IPS DF 6.9 (cell line): ENCODE measurements at regions not wholly inside any gene's neighbourhood (a gene's known extent, or its start where the extent isn't known, plus 50 kb on each side); places are given as distances from the start of the nearest gene placed in this dataset.

Source experiments
- DNase-seq: peaks from one replicate; pipeline ENCODE4 v3.0.0-alpha.2; 2013; ENCODE audit warnings: low read depth, low spot score
- H3K27ac ChIP-seq: one replicate; pipeline ENCODE4 v1.5.1; 2013; ENCODE audit warnings: low read length, control low read depth
- H3K27me3 ChIP-seq: 2 replicates; pipeline ENCODE4 v1.6.1; 2013; ENCODE audit warnings: mild to moderate bottlenecking, low read length; ENCODE audit not compliant: control insufficient read depth, insufficient read depth
- H3K36me3 ChIP-seq: 2 replicates; pipeline ENCODE4 v1.6.1; 2013; ENCODE audit warnings: low read length; ENCODE audit not compliant: control insufficient read depth, insufficient read depth
- H3K4me1 ChIP-seq: 2 replicates; pipeline ENCODE4 v1.6.1; 2013; ENCODE audit warnings: low read length; ENCODE audit not compliant: control insufficient read depth, insufficient read depth
- H3K4me3 ChIP-seq: 2 replicates; pipeline ENCODE4 v1.5.1; 2013; ENCODE audit warnings: mild to moderate bottlenecking, low read length
- H3K9me3 ChIP-seq: 2 replicates; pipeline ENCODE4 v1.6.1; 2013; ENCODE audit warnings: low read length, inconsistent platforms; ENCODE audit not compliant: control insufficient read depth, insufficient read depth
- WGBS: extraction: QIAGEN DNeasy Blood & Tissue Kit; methylation state at CpG from one replicate; pipeline ENCODE4 v1.1.7; 2013; ENCODE audit warnings: mixed read lengths, missing lambda C conversion rate; ENCODE audit not compliant: insufficient read length, insufficient coverage; 5-methylcytosine and 5-hydroxymethylcytosine counted together

DNA sequence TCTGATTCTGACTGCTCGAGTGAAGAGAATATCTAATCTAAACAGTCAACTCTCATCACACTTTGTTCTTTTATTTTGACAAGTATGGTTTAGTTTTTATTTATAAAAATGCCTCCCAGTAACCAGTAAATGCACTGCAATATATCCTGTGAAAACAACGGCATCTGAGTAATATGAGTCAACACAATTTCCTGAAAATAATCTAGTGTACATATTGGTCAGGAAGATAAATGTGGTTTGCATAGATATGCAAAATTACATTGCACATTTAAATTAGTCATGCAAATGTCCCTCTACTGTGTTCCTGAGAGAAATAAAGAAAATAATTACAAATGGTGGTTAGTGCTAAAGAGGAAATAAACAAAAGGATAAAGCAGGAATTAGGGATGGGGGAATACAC is 1190.7 kb upstream of the SEL1L start:
- H3K27me3 ChIP-seq, result no peaks in the 10 kb centered on the region
- DNase-seq, result no peak
- H3K4me3 ChIP-seq, result no peak overlapping the region
- H3K27ac ChIP-seq, result no peak overlapping the region
- no peaks in the 10 kb centered on the region for H3K4me1 ChIP-seq
- WGBS, result no CpG with 5 or more reads among the region's 2 CpGs
- no peaks in the 10 kb centered on the region for H3K9me3 ChIP-seq
- no peaks in the 10 kb centered on the region for H3K36me3 ChIP-seq

GRCh38 chr14:82725213-82725612 is 1191.6 kb upstream of the SEL1L start:
- DNase-seq, result no peak
- H3K27me3 ChIP-seq, result no peaks in the 10 kb centered on the region
- H3K4me1 ChIP-seq, result no peaks in the 10 kb centered on the region

GRCh38 chr14:82731526-82731925 is 1197.9 kb upstream of the SEL1L start:
- no CpG with 5 or more reads among the region's 4 CpGs for WGBS
- no peak overlapping the region for H3K27ac ChIP-seq

More at GRCh38 chr14:82725213-82725612, 1191.6 kb upstream of the SEL1L start:
- H3K9me3 ChIP-seq, result no peaks in the 10 kb centered on the region
- H3K4me3 ChIP-seq, result no peak overlapping the region
- H3K27ac ChIP-seq, result no peak overlapping the region
- no peaks in the 10 kb centered on the region for H3K36me3 ChIP-seq

DNA sequence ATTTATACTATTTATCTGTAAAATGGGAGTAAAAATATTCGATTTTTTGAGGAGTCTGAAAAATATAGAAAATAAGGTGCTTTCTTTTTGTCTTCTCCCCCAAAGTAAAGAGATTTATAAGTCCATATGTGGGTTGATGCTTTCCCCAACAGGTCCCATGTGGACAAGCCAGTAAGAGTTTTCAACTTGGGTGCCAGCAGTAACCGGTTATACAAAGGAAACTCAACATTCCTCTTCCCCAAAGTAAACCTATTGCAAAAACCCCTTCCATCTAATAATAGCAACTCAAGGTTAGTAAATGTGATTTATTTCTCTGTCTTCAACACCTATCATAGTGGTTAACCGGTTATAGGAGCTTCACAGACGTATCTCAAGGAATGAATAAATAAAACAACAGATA is 1206.9 kb upstream of the SEL1L start:
- Histone ChIP-seq H3K4me3 (no peak overlapping the region), H3K27ac (no peak overlapping the region), H3K36me3 (no peaks in the 10 kb centered on the region), H3K9me3 (no peaks in the 10 kb centered on the region), H3K4me1 (no peaks in the 10 kb centered on the region), H3K27me3 (no peaks in the 10 kb centered on the region)
- DNase-seq, result no peak
- WGBS, result no CpG with 5 or more reads among the region's 4 CpGs

More at GRCh38 chr14:82731526-82731925, 1197.9 kb upstream of the SEL1L start:
- H3K4me3 ChIP-seq, result no peak overlapping the region
- no peaks in the 10 kb centered on the region for H3K36me3 ChIP-seq
- no peak for DNase-seq
- H3K9me3 ChIP-seq, result no peaks in the 10 kb centered on the region
- no peaks in the 10 kb centered on the region for H3K27me3 ChIP-seq
- H3K4me1 ChIP-seq, result no peaks in the 10 kb centered on the region

- Histone ChIP-seq H3K4me3 (no peak overlapping the region), H3K27ac (no peak overlapping the region), H3K4me1 (no peaks in the 10 kb centered on the region), H3K9me3 (no peaks in the 10 kb centered on the region), H3K27me3 (no peaks in the 10 kb centered on the region), H3K36me3 (no peaks in the 10 kb centered on the region)
- no CpG with 5 or more reads among the region's 3 CpGs for WGBS
- DNase-seq, result no peak
Measured at GRCh38 chr14:82755476-82755875, 1221.8 kb upstream of the SEL1L start.

DNA sequence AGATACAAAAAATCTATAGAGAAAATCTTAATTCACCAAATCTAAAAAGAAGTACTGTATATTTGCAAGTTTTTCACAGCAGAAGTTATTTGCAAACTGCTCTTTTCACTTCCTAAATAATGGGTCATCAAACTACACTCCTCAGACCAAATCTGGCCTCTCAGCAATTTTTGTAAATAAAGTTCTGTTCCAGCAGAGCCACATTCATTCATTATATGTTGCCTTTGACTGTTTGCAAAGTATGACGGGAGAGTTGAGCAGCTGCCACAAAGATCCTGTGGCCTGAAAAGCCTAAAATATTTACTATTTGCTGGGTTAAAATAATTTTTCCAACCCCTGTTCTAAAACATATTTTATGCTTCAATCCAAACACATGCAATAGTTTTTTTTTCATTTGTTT is 1222.3 kb upstream of the SEL1L start:
- WGBS, result no CpG with 5 or more reads among the region's 1 CpG
- Histone ChIP-seq H3K36me3 (no peaks in the 10 kb centered on the region), H3K9me3 (no peaks in the 10 kb centered on the region), H3K4me3 (no peak overlapping the region), H3K27me3 (no peaks in the 10 kb centered on the region), H3K27ac (no peak overlapping the region), H3K4me1 (no peaks in the 10 kb centered on the region)
- DNase-seq, result no peak

GRCh38 chr14:82757776-82758175 is 1224.1 kb upstream of the SEL1L start:
- DNase-seq, result no peak
- no peaks in the 10 kb centered on the region for H3K36me3 ChIP-seq
- H3K27ac ChIP-seq, result no peak overlapping the region
- H3K4me1 ChIP-seq, result no peaks in the 10 kb centered on the region
- no peaks in the 10 kb centered on the region for H3K9me3 ChIP-seq
- no CpG with 5 or more reads among the region's 2 CpGs for WGBS
- no peak overlapping the region for H3K4me3 ChIP-seq
- no peaks in the 10 kb centered on the region for H3K27me3 ChIP-seq

- Histone ChIP-seq H3K4me3 (no peak overlapping the region), H3K27me3 (no peaks in the 10 kb centered on the region), H3K27ac (no peak overlapping the region), H3K36me3 (no peaks in the 10 kb centered on the region), H3K4me1 (no peaks in the 10 kb centered on the region), H3K9me3 (no peaks in the 10 kb centered on the region)
- no peak for DNase-seq
- no CpG with 5 or more reads among the region's 3 CpGs for WGBS
Measured at GRCh38 chr14:82759656-82760055, 1226.0 kb upstream of the SEL1L start.

GRCh38 chr14:82766123-82766522 is 1232.5 kb upstream of the SEL1L start:
- Histone ChIP-seq H3K4me3 (no peak overlapping the region), H3K27ac (no peak overlapping the region), H3K9me3 (no peaks in the 10 kb centered on the region), H3K36me3 (no peaks in the 10 kb centered on the region), H3K4me1 (no peaks in the 10 kb centered on the region), H3K27me3 (no peaks in the 10 kb centered on the region)
- WGBS, result no CpG with 5 or more reads among the region's 5 CpGs
- no peak for DNase-seq

DNA sequence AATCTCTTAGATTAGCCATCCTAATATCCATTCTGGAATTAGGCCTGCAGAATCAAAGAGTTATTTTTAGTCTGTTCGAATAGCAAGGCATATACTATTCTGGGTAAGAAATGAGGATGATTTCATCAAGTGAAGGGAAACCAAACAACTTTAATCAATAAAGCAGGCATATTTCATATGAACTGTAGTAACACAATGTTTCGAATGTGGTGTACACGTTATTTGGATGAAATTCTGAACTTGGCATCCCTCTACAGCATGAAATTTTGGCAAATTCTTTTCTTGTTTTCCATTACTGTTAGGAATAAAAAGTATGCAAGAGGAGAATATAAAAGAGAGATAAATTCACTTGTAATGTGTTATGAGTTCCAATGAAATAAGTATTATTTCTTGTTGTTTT is 1233.3 kb upstream of the SEL1L start:
- H3K9me3 ChIP-seq, result no peaks in the 10 kb centered on the region
- H3K4me1 ChIP-seq, result no peaks in the 10 kb centered on the region
- no peak overlapping the region for H3K27ac ChIP-seq
- H3K27me3 ChIP-seq, result no peaks in the 10 kb centered on the region
- no peaks in the 10 kb centered on the region for H3K36me3 ChIP-seq
- H3K4me3 ChIP-seq, result no peak overlapping the region
- no peak for DNase-seq
- WGBS, result no CpG with 5 or more reads among the region's 3 CpGs

DNA sequence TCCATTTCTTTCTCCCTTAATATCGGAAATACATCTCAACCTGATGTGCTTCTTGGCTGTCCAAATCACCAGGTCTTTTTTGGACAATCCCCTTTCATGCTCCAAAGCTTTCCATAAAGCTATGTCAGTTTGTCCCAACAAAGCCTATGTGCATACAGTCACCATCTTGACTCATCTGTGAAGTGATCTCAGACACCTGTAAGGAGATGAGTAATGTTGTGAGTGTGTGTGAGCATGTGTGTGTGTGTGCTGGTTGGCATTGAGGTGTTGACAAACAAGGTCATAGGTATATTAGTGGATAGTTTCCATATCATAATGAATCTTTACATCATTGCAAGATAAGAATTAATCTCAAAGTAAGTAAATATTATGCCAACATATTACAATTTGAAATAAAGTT is 1243.3 kb upstream of the SEL1L start:
- no peaks in the 10 kb centered on the region for H3K9me3 ChIP-seq

More for the DNA sequence above, 1243.3 kb upstream of the SEL1L start:
- no peaks in the 10 kb centered on the region for H3K27me3 ChIP-seq
- WGBS, result no CpG with 5 or more reads among the region's 1 CpG
- no peak for DNase-seq
- no peaks in the 10 kb centered on the region for H3K4me1 ChIP-seq
- H3K27ac ChIP-seq, result no peak overlapping the region
- no peak overlapping the region for H3K4me3 ChIP-seq
- H3K36me3 ChIP-seq, result no peaks in the 10 kb centered on the region
